GM23338 (cell line): ENCODE measurements at regions not wholly inside any gene's neighbourhood (a gene's known extent, or its start where the extent isn't known, plus 50 kb on each side); places are given as distances from the start of the nearest gene placed in this dataset.

ENCODE experiments used
- ATAC-seq: fragments of 200-7000 bp; cut with Tn5 transposase; 3 replicates; pipeline ENCODE4 v1.9.1; 2020
- DNase-seq: peaks from one replicate; pipeline ENCODE4 v3.0.0-alpha.2; 2015; ENCODE audit warnings: low spot score
- H2AFZ ChIP-seq: fragments of 200-600 bp; sonication (generic); 2 replicates; pipeline ENCODE4 v1.8.0; 2016; ENCODE audit warnings: antibody characterized with exemption, mild to moderate bottlenecking, moderate library complexity
- H3F3A ChIP-seq: fragments of 200-600 bp; sonication (generic); replicated peaks from 2 replicates; pipeline ENCODE4 v1.8.0; 2017; ENCODE audit warnings: antibody characterized with exemption, mixed run types, low read depth
- H3K27ac ChIP-seq: fragments of 200-600 bp; sonication (generic); 2 replicates; pipeline ENCODE4 v1.6.1; 2016; ENCODE audit warnings: low read depth
- H3K27me3 ChIP-seq: fragments of 200-600 bp; sonication (generic); 2 replicates; pipeline ENCODE4 v1.8.0; 2016; ENCODE audit warnings: mild to moderate bottlenecking, mixed run types, moderate library complexity; ENCODE audit not compliant: insufficient read depth
- H3K36me3 ChIP-seq: fragments of 200-600 bp; sonication (generic); 2 replicates; pipeline ENCODE4 v1.8.0; 2016; ENCODE audit warnings: mild to moderate bottlenecking; ENCODE audit not compliant: insufficient read depth
- H3K4me1 ChIP-seq: fragments of 200-600 bp; sonication (generic); 2 replicates; pipeline ENCODE4 v1.8.0; 2016; ENCODE audit warnings: mild to moderate bottlenecking, moderate library complexity; ENCODE audit not compliant: insufficient read depth
- H3K4me2 ChIP-seq: fragments of 200-600 bp; sonication (generic); 2 replicates; pipeline ENCODE4 v1.7.1; 2017; ENCODE audit warnings: mixed run types
- H3K4me3 ChIP-seq: fragments of 200-600 bp; sonication (generic); 2 replicates; pipeline ENCODE4 v1.6.1; 2016; ENCODE audit warnings: mixed run types
- H3K79me2 ChIP-seq: fragments of 200-600 bp; sonication (generic); replicated peaks from 2 replicates; pipeline ENCODE4 v1.8.0; 2017; ENCODE audit warnings: mild to moderate bottlenecking; ENCODE audit not compliant: insufficient read depth
- H3K9me2 ChIP-seq: fragments of 200-600 bp; sonication (generic); 2 replicates; pipeline ENCODE4 v1.8.0; 2017; ENCODE audit not compliant: insufficient read depth
- H4K20me1 ChIP-seq: fragments of 200-600 bp; sonication (generic); replicated peaks from 2 replicates; pipeline ENCODE4 v1.8.0; 2017; ENCODE audit warnings: mild to moderate bottlenecking; ENCODE audit not compliant: insufficient read depth
- H3K27ac Mint-ChIP-seq: 2 replicates; pipeline ENCODE4 v1.8.0; 2020; ENCODE audit warnings: inconsistent platforms, mild to moderate bottlenecking, moderate library complexity, mixed read lengths
- H3K27me3 Mint-ChIP-seq: 3 replicates; pipeline ENCODE4 v1.8.0; 2022; ENCODE audit warnings: low read depth, mild to moderate bottlenecking, moderate library complexity, mixed read lengths, inconsistent platforms; ENCODE audit not compliant: insufficient read depth, poor library complexity
- H3K36me3 Mint-ChIP-seq: 3 replicates; pipeline ENCODE4 v1.8.0; 2021; ENCODE audit warnings: low read depth, mild to moderate bottlenecking, inconsistent platforms, moderate library complexity, mixed read lengths
- H3K4me1 Mint-ChIP-seq: 3 replicates; pipeline ENCODE4 v1.8.0; 2020; ENCODE audit warnings: mild to moderate bottlenecking, inconsistent platforms, mixed read lengths
- H3K4me3 Mint-ChIP-seq: 3 replicates; pipeline ENCODE4 v1.8.0; 2021; ENCODE audit warnings: moderate library complexity, mild to moderate bottlenecking, inconsistent platforms, mixed read lengths
- H3K9me3 Mint-ChIP-seq: 3 replicates; pipeline ENCODE4 v1.8.0; 2020; ENCODE audit warnings: moderate library complexity, mild to moderate bottlenecking, inconsistent platforms, mixed read lengths
- EZH2 ChIP-seq: fragments of 200-600 bp; sonication (generic); IDR thresholded peaks from one replicate; pipeline ENCODE4 v1.8.0; 2017; ENCODE audit warnings: antibody characterized with exemption, mild to moderate bottlenecking, low read depth; ENCODE audit not compliant: unreplicated experiment
- EZH2phosphoT487 ChIP-seq: fragments of 200-600 bp; sonication (generic); IDR thresholded peaks from one replicate; pipeline ENCODE4 v1.8.1; 2018; ENCODE audit warnings: antibody characterized with exemption; ENCODE audit not compliant: unreplicated experiment
- JUNB ChIP-seq: IDR thresholded peaks from one replicate; pipeline ENCODE4 v1.6.1; 2016; ENCODE audit warnings: antibody characterized with exemption; ENCODE audit not compliant: unreplicated experiment
- REST ChIP-seq: IDR thresholded peaks from one replicate; pipeline ENCODE4 v1.6.1; 2018; ENCODE audit warnings: antibody characterized with exemption; ENCODE audit not compliant: unreplicated experiment
- ZNF114 ChIP-seq: fragments of 250-450 bp; sonication (Bioruptor Pico); IDR thresholded peaks from 2 replicates; pipeline ENCODE4 v1.5.0; 2020; ENCODE audit warnings: mild to moderate bottlenecking, moderate library complexity
- TF ChIP-seq, protein P1 (sequence below), 2 experiments: fragments of 200-600 bp in 1 of 2; sonication (generic) in 1 of 2; conservative IDR thresholded peaks; 2 replicates each; pipeline versions ENCODE4 v1.5.1 to v1.6.1; 2016 to 2017; ENCODE audit warnings: antibody characterized with exemption in 2 of 2, low read depth in 2 of 2, mild to moderate bottlenecking in 2 of 2, moderate library complexity in 1 of 2
- TF ChIP-seq, protein P2 (sequence below): IDR thresholded peaks from 2 replicates; pipeline ENCODE4 v1.6.1; 2016; ENCODE audit warnings: antibody characterized with exemption

- no peak for TF ChIP-seq REST
- TF ChIP-seq, protein P1, sequence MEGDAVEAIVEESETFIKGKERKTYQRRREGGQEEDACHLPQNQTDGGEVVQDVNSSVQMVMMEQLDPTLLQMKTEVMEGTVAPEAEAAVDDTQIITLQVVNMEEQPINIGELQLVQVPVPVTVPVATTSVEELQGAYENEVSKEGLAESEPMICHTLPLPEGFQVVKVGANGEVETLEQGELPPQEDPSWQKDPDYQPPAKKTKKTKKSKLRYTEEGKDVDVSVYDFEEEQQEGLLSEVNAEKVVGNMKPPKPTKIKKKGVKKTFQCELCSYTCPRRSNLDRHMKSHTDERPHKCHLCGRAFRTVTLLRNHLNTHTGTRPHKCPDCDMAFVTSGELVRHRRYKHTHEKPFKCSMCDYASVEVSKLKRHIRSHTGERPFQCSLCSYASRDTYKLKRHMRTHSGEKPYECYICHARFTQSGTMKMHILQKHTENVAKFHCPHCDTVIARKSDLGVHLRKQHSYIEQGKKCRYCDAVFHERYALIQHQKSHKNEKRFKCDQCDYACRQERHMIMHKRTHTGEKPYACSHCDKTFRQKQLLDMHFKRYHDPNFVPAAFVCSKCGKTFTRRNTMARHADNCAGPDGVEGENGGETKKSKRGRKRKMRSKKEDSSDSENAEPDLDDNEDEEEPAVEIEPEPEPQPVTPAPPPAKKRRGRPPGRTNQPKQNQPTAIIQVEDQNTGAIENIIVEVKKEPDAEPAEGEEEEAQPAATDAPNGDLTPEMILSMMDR (conservative IDR thresholded peaks at IDR 0.05; ENCODE audit: low read depth in 2 of 2): no peak
These were observed 73.0 kb upstream of the DMRTA1 start (continued) for GRCh38 chr9:22373636-22374035.

DNA sequence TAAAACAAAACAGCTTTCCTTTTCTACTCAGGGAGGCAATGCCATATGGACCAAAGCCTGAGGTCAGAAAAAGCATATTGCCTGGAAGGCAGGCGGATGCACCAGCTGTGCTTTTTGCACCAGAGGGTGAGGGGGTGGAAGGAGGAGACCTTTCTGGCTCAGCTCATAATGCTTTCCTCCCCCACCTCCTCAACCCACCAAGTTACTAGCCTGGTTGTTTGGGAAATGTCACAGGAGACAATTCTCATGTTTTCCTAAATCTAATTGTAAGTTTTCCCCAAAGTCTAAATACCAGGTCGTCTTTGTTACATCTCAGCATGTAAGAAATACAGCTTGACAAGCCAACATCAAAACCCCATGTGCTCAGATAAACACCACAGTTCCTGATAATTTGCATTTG, 72.6 kb upstream of the DMRTA1 start:
- no peak overlapping the region for H3K4me2 ChIP-seq
- Mint-ChIP-seq H3K4me3 (no peak overlapping the region), H3K9me3 (no peaks in the 10 kb centered on the region), H3K36me3 (no peaks in the 10 kb centered on the region), H3K27me3 (no peaks in the 10 kb centered on the region), H3K4me1 (peaks cover 11% of the 10 kb centered on the region), H3K27ac (no peak overlapping the region)
- peaks cover 15% of the 10 kb centered on the region for H3K4me1 ChIP-seq
- no peaks in the 10 kb centered on the region for H3K36me3 ChIP-seq
- no peak overlapping the region for H3K27ac ChIP-seq
- H3K27me3 ChIP-seq: no peaks in the 10 kb centered on the region
- no peaks in the 10 kb centered on the region for H3F3A ChIP-seq
- no peak for ATAC-seq
- DNase-seq: no peak
- no peaks in the 10 kb centered on the region for H4K20me1 ChIP-seq
- H3K79me2 ChIP-seq: no peaks in the 10 kb centered on the region
- H3K9me2 ChIP-seq: peaks cover 3% of the 10 kb centered on the region; the same call in 1 of the 2 replicates
- H2AFZ ChIP-seq: peak overlapping the region; percentile 72
- no peak overlapping the region for H3K4me3 ChIP-seq
- TF ChIP-seq, protein P2, sequence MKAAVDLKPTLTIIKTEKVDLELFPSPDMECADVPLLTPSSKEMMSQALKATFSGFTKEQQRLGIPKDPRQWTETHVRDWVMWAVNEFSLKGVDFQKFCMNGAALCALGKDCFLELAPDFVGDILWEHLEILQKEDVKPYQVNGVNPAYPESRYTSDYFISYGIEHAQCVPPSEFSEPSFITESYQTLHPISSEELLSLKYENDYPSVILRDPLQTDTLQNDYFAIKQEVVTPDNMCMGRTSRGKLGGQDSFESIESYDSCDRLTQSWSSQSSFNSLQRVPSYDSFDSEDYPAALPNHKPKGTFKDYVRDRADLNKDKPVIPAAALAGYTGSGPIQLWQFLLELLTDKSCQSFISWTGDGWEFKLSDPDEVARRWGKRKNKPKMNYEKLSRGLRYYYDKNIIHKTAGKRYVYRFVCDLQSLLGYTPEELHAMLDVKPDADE: no peak
- no peak for TF ChIP-seq EZH2phosphoT487
- TF ChIP-seq ZNF114 (CRISPR knock-in tag): no peak
- TF ChIP-seq REST: no peak
- no peak for TF ChIP-seq EZH2
- TF ChIP-seq, protein P1 (conservative IDR thresholded peaks at IDR 0.05; ENCODE audit: low read depth in 2 of 2): no peak
- TF ChIP-seq JUNB: no peak
